HG02973 (cell line): ENCODE measurements at regions not wholly inside any gene's neighbourhood (a gene's known extent, or its start where the extent isn't known, plus 50 kb on each side); places are given as distances from the start of the nearest gene placed in this dataset.

ENCODE experiments used
- ATAC-seq: cut with Tn5 transposase; IDR thresholded peaks from one replicate; pipeline ENCODE4 v1.9.1; 2021; ENCODE audit warnings: moderate library complexity; ENCODE audit not compliant: unreplicated experiment

DNA sequence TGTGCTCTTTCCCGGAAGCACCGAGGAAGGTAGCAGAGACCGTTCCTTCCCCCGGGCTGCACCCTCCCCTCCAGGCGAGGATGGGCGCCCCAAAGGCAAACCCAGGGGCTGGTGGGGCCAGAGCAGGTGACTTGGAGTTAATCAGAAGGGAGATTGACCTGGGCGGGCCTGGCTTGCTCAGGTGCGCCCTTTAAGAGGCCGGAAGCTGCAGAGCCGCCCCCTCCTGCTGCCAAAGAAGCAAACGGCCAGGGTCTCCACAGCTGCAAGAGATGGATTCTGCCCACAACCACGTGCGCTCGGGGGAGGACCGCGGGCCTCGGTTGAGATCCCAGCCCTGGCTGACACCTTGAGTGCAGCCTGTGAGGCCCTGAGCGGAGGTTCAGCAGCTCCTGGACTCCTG is 218.2 kb upstream of the NAALADL2 start:
- no peak for ATAC-seq

DNA sequence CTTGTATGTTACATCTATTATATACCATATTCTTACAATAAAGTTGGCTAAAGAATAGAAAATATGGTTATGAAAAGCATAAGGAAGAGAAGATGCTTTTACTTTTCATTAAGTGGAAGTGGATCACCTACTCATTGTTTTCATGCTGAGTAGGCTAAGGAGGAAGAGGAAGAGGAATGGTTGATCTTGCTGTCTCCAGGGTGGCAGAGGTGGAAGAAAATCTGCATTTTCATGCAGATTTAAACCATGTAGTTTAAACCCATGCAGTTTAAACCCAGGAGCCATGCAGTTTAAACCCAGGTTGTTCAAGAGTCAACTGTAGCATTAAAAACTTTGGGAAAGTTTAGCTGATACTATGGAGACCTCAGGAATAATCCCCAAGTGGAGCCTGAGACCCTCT is 214.8 kb upstream of the NAALADL2 start:
- no peak for ATAC-seq

DNA sequence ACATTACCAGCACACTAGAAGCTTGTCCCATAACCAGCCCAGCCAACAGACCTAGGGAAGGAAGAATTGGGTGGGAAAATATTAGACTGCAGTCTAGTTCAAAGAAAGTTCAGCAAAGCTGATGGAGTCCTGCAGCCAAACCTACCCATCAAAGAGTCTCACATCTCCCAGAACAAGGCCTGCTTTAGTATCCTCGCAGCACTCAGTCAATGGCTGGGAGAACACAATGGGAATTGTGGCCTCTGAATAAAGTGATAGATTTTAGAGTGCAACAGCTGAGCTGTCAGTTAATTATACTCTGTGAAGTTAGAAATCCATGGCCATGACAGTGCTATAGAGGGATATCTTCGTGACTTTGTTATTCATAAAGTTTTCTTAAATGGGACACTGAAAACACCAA is 207.2 kb upstream of the NAALADL2 start:
- no peak for ATAC-seq

DNA sequence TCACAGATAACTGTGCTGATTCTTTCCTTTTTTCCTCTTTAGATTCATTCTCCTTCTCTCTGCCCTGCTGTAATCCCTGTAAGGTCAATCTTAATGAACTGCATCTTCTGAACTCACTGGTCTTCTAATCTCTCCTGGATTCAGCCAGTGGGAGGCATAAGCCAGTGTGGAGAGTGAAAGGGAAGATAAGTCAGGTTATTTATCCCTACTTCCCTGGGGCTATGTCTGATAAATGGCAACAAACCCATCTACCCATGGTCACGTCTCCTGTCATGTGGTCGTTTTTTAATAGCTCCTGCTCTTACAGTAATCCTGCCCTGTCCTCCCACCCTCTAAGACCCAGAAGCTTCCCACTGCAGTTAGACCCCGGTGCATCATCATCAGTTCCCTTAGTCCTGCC is 199.6 kb upstream of the NAALADL2 start:
- ATAC-seq, result no peak

DNA sequence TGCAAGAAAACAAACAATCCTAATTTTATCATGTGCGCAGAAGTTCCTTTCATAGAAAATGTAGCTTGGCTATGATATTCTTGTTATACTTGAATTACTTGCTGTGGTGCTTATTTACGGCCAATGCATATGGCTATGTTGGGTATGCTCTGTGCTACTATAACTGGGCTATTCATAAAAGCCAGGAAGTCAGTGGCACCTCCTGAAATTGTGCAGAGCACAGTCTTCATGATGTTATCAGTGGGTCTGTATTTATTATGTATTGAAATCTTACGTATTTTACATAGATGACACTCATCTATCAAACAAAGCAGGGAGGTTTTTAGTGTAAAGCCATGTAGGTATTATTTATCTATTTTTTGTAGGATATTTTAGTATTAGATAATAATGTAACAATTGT is 196.5 kb upstream of the NAALADL2 start:
- no peak for ATAC-seq

DNA sequence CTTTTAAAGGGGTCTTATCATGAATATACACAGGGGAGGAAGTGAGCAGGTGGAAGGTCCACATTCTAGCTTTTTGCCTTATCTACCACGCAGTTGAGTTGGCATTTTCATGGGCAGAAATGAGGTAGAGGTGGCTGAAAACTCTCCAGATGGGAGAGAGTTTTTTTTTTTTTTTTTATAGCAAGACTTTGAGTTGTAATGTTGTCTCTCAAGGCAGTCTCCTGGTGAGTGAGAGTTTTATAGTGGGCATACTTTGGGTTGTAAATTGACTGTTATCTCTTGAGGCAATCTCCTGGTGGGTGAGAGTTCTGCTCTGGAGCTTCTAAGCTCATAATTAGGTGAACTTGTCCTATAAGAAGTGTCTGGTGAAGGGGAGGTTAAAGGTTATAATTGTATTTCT is 191.7 kb upstream of the NAALADL2 start:
- ATAC-seq, result no peak

DNA sequence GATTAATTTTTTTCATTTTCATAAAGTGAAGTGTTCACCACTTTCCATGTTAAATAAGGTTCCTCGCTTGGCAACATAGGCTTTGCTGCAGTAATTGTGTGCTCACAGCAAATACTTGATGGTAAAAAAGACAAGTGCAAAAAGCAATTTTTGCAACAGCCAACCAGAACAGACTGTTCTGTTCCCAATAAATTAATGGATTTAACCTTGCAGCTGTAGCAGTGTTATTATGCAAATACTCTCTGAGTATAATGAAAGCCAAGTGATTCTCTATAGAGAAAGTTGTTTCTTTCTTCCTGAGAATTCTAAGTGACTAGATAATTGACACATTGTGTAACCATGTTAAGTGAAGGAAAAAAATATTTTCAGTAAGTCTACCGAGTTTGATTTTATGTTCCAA is 183.7 kb upstream of the NAALADL2 start:
- ATAC-seq, result no peak

DNA sequence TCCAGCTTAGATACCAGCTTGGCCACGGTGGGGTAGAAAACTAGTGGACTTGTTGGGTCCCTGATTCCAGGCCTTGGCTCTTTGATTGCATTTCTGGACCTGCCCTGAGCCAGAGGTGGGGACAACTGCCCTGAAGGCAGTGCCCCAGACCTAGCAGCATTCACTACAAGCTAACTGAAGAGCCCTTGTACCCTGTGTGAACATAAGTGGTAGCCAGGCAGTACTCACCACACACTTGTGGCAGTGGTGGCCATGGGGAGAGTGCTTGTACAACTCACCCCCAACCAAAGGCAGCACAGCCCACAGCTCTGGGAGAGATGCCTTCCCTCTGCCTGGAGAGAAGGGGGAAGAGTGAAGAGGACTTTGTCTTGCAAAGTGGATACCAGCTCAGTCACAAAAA is 177.3 kb upstream of the NAALADL2 start:
- no peak for ATAC-seq

DNA sequence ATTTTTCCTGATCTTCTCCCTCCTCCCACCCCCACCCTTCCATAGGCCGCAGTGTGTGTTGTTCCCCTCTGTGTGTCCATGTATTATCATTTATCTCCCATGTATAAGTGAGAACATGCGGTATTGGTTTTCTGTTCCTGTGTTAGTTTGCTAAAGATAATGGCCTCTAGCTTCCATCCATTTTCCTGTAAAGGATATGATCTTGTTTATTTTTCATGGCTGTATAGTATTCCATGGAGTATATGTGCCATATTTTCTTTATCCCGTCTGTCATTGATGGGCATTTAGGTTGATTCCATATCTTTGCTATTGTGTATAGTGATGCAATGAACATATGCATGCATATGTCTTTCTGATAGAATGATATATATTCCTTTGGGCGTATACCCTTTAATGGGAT is 173.3 kb upstream of the NAALADL2 start:
- no peak for ATAC-seq

DNA sequence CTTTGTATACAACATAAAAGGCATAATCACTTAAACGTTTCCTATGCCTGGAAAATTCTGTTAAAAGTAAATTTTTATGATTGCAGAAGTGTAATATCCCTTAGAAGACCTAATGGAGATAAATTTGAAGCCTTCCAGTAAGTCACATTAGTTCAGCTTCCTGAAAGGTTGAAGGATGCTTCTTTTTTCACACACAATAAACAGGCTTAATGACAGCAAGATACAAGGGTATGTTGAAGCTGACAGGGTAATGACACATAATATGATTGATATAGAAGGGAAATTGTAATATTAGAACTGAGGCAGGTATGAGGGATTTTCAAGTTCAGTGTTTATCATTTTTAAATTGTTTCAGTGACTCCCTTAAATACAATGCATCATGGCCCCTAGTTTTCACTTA is 161.8 kb upstream of the NAALADL2 start:
- no peak for ATAC-seq

DNA sequence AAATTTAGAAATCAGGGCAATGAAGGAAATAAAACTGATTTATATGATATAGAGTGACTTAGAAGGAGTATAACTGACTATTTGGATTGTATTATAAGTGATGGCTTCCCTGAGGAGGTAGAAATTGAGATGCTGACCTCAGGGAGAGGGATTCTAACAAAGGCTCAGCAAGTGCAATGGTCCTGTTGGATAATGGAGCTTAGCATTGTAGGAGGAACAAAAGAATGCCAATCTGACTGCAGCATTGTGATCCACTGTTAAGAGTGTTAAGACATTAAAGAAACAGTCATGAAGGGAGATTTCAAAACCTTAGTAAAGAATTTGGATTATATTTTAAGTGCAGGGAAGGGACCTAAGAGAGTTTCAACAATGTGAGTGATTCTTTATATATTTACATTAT is 158.4 kb upstream of the NAALADL2 start:
- no peak for ATAC-seq

DNA sequence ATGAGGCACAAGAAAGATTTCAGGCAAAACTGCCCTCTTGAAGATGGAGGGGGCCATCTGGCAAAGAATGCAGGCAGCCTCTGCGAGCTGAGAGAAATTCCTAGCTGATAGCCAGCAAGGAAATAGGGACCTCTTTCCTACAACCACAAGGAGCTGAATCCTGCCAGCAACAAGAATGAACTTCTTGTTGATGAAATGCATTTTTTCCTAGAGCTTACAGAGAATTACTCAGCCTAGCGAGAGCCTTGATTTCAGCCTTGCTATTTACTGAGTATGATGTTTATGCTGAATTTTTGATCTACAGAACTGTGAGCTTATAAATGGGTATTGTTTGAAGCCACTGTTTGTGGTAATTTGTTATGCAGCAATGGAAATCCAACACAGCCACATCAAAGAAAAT is 148.5 kb upstream of the NAALADL2 start:
- ATAC-seq, result no peak

DNA sequence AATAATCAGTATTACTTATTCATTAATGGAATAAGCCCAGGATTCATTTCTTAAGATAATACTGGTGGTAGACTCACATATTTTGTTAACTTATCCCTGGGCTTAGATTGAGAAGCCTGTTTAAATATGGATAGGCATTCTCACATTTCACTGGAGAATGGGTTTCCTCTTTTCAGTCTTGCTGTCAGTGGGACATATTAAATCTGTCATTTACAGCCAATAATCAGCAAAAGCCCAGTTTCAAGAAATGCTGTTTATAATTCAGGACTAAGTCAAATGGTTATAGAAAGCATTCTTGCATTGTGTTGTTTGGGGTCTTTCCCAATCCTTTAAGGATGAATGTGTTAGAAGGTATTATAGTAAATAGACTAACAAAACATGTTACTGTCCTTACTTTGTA is 143.7 kb upstream of the NAALADL2 start:
- no peak for ATAC-seq

DNA sequence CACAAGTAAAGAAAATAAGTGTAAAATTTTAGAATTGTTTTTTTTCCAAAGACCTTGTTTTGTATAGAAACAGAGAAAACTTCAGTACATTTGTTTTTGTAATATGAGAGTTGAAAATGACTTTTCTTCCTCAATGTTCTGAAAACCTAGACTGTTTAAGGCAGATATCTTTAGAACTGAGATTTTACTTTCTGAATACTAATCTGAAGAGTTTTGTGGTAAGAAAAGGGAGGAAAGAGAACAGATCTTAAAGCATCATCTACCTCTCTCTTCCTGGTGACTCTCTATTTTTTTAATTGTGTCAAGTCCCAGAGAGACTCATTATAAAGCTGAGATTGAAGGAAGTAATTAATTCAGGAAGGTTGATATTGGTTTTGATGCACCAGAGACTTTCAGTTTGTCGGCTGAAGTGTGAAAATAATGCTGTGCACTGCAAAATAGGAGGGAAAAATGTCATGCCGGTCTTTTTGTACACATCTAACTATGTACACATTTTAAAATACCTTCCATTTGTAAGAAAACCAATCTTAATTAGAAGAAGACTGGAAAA is 142.1 kb upstream of the NAALADL2 start:
- no peak for ATAC-seq

DNA sequence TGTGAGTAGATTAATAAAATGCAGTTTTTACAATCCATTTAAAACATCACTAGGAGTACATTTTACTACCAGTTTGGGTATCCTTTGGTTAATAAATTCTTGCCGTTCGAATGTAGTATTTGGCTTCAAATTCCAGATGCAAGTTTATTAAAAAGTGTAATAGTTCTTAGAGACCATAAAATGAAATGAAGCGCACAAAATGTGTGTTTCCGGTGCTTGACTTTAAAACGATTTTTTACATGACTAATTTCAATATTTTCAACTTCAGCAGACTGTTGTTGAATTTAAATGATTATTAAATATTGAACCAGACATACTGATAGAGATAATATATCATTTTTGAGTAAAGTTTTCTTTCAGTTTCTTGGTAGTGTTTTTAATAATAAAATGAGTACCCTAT is 138.4 kb upstream of the NAALADL2 start:
- ATAC-seq, result no peak

DNA sequence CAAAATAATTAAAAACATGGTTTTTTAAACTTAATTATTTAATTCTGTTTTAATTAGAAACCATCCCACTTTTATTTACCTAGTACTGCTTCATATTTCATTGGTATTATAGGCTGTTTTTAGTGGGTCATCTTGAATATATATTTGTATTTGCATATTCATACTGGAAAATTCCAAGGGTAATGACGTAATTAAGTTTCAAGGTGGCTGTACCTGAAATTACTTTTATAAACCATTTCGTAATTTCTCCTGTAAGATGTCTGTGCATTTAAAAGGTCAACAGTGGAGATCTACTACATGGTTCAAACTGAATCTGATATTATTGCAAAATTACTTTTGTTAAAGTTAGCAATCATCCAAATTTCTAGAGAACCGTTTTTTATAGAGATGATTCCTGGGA is 133.8 kb upstream of the NAALADL2 start:
- ATAC-seq, result no peak

DNA sequence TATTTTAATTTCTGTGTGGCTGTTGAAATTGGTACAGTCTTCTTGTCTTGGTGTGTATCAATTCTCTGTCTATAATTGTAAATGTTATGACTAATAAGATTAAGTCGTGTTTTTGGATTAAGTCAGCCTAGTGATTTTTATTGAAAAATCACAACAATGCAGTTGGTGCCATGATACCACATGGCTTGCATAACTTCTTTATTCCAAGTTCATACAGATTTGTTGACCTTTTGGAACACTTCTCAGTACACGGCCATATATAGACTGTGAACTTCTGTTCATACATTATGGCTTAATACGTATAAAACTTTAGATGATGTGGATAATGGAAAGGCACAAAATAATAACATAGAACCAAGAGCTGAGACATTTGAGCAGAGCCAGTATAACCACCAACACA is 121.2 kb upstream of the NAALADL2 start:
- no peak for ATAC-seq

DNA sequence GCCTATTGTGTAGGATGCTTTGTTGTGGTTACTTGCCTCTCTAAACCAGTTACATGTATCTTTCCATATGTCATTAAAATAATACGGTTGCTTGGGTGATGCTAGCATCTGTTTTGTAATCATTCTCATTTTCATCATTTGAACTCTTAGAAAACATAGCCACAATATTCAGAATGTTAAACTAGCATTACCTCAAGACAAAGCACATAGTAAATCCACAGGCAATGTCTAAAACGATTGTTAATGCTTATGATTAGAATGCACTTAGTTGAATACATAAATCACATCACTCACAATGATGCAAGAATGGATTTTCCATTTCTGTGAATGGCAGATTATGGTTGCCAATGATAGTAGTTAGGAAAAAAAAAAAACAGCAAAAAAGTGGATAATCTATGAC is 110.0 kb upstream of the NAALADL2 start:
- no peak for ATAC-seq

DNA sequence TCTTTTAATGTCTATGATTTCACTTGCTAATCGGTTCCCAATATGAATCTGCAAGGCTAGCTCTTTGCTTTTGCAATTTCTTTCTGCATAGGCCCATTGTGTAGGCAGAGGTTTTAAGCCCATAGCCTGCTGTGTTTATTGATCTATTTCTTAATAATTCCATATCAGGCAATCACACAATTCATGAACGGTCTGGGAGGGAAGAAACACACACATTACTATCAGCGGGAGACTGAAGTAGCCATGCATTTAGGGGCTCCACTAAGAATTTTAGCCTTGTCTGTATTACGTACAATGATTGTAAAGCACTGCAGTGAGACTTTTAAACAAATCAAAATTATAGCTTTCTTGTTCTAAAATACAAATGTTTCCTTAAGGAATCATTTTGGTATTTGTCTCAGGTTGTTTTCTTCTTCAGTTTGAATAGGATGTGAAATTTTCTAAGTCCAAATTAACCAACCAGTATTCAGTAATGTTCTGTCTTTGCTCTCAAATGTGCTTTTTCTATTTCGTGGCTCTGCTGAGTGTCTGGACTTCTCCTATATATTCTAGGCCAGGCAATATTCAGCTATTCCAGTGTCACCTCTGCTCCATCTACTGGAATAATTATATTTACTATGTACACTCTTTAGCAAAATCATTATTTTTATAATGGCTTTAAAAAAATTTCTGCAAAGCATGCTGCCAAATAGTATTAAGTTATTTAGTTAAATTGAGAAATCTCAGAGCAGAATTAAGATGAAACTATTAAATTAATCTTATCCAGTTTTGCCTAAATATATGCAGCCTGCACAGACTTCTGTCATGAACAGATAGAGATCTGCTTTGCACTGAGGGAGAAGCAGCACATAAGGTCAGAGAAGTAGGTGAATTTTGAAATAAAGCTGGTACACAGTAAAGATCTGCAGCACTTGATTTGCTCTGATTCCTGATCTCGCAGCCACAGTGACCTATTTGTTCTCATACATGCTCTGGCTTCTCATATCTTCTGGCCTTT is 103.0 kb upstream of the NAALADL2 start:
- ATAC-seq, result no peak

DNA sequence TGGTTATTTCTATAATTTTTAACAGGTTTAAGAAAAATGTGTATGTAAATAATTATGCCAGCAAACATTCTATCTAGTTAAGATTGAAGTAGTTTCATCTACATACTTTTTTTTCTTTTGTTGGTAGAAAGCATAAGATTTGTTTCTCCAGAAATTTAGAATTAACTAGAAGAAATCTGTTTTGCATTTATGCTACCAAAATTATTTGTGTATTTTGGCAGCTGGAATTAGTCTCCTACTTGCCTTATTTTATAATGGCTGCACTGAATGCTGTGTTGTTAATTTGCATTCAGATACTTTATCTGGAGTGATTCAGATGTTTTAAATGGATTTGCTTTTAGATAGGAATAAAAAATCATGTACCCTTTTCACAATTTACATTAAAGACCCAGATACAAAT is 100.2 kb upstream of the NAALADL2 start:
- ATAC-seq, result no peak

DNA sequence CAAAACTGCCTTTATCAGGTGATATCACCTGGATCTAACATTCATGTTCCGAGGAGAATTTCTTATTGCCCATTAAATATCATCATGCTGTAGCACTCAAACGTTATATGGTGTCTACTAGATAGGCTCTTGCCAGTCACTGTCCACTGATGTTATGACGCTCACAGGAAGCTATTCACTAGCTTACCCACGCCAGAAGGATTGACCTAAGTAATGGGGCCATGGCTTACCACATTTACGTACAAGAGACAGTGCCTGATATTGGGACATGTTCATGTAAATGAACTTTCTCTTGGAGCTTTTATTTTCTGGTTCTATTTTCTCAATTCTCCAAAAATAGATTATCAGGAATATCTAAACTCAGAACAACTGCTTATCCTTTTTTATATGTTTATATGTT is 91.7 kb upstream of the NAALADL2 start:
- ATAC-seq, result no peak

DNA sequence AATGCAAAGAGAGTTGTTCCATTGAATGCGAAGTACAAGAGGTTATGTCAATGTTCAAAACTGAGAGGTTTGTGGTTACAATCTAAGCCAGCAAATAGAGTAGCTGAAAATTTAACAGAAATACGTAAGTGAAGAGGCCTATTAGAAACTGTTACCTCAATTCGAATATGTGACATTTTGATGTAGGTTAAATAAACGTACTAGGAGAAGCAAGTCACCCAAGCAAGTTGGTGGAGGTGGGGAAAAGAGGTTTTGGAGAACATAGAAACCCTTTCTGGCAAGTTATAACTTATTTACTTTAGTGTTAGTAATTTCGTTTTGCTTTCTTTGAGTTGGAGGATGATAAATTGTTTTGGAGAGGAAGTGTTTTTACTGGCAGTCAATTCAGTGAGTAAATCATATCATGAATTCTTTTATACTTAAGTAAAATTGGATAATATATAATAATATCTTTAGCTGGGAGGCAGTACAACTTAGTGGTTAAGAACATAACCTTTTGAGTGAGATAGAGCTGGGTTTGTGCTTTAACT is 91.2 kb upstream of the NAALADL2 start:
- ATAC-seq, result no peak
